H1 (cell line): ENCODE measurements at regions not wholly inside any gene's neighbourhood (a gene's known extent, or its start where the extent isn't known, plus 50 kb on each side); places are given as distances from the start of the nearest gene placed in this dataset.

Source experiments
- CTBP2 ChIP-seq: IDR thresholded peaks from 2 replicates; pipeline ENCODE4 v1.7.0; 2011; ENCODE audit warnings: borderline replicate concordance, mild to moderate bottlenecking, moderate library complexity, mixed read lengths, low read length; ENCODE audit not compliant: insufficient read depth, insufficient read length
- CTCF ChIP-seq, 3 experiments: IDR thresholded peaks; 1 replicate in 2 of 3; 2 replicates in 1 of 3; pipeline versions ENCODE4 v1.5.1 to v1.6.1; 2011; ENCODE audit warnings: low read length in 3 of 3, mild to moderate bottlenecking in 3 of 3, inconsistent platforms in 2 of 3, low read depth in 1 of 3, moderate library complexity in 1 of 3; ENCODE audit not compliant: insufficient read depth in 1 of 3; ENCODE audit errors: control extremely low read depth in 1 of 3
- HDAC2 ChIP-seq, 2 experiments: fragments of 300-600 bp in 1 of 2; sonication (generic) in 1 of 2; IDR thresholded peaks; 2 replicates each; pipeline ENCODE4 v1.6.1; 2011 to 2012; ENCODE audit warnings: low read depth in 2 of 2, low read length in 2 of 2, mild to moderate bottlenecking in 2 of 2, moderate library complexity in 2 of 2, borderline replicate concordance in 1 of 2, inconsistent platforms in 1 of 2
- JUN ChIP-seq: IDR thresholded peaks from 2 replicates; pipeline ENCODE4 v1.6.1; 2011; ENCODE audit warnings: low read depth, mild to moderate bottlenecking, improper control_type of control experiment, low read length

GRCh38 chr7:96936621-96937020, 68.7 kb upstream of the DLX6 start:
- TF ChIP-seq CTCF (IDR thresholded peaks at IDR 0.05; ENCODE audit: control extremely low read depth in 1 of 3, insufficient read depth in 1 of 3, low read depth in 1 of 3, low read length in 3 of 3) (no peak), CTBP2 (no peak), HDAC2 (IDR thresholded peaks at IDR 0.05; ENCODE audit: borderline replicate concordance in 1 of 2, low read depth in 2 of 2, low read length in 2 of 2) (no peak), JUN (no peak)
